ENCODE measurements at regions not wholly inside any gene's neighbourhood (a gene's known extent, or its start where the extent isn't known, plus 50 kb on each side); places are given as distances from the start of the nearest gene placed in this dataset.

DNA sequence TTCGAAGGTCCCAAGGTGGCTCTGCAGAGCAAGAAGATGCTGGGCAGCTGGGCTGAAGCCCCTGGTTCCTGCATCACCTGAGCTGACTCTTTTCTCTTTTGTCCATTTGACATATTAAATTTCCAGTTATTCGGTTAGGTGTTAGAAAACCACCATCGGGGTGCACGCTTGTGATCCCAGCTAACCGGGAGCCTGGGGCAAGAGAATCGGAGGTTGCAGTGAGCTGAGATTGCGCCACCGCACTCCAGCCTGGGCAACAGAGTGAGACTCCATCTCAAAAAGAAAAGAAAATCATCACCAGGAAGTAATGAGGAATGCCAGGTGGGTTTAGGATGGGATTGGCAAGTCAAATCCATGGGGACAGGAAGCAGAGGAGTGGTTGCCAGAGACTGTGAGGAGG, 76.3 kb upstream of the ZC3H12A start:
- TF ChIP-seq, protein P1, sequence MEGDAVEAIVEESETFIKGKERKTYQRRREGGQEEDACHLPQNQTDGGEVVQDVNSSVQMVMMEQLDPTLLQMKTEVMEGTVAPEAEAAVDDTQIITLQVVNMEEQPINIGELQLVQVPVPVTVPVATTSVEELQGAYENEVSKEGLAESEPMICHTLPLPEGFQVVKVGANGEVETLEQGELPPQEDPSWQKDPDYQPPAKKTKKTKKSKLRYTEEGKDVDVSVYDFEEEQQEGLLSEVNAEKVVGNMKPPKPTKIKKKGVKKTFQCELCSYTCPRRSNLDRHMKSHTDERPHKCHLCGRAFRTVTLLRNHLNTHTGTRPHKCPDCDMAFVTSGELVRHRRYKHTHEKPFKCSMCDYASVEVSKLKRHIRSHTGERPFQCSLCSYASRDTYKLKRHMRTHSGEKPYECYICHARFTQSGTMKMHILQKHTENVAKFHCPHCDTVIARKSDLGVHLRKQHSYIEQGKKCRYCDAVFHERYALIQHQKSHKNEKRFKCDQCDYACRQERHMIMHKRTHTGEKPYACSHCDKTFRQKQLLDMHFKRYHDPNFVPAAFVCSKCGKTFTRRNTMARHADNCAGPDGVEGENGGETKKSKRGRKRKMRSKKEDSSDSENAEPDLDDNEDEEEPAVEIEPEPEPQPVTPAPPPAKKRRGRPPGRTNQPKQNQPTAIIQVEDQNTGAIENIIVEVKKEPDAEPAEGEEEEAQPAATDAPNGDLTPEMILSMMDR (IDR thresholded peaks at IDR 0.05), result no peak
- no peak for TF ChIP-seq POLR2A (IDR thresholded peaks at IDR 0.05)

All from body of pancreas (tissue), 4 donors.